ENCODE measurements at regions not wholly inside any gene's neighbourhood (a gene's known extent, or its start where the extent isn't known, plus 50 kb on each side); places are given as distances from the start of the nearest gene placed in this dataset.

GRCh38 chrX:143787341-143787740, 66.8 kb upstream of the SPANXN2 start:
- TF ChIP-seq EZH2phosphoT487 (IDR thresholded peaks at IDR 0.05; ENCODE audit: borderline replicate concordance, low read length) (no peak), CTCF (conservative IDR thresholded peaks at IDR 0.05; ENCODE audit: low read depth, low read length) (no peak)

All from PC-3 (cell line).